ENCODE measurements at regions not wholly inside any gene's neighbourhood (a gene's known extent, or its start where the extent isn't known, plus 50 kb on each side); places are given as distances from the start of the nearest gene placed in this dataset.

GRCh38 chr10:2688958-2689357 lies 378.4 kb upstream of the PFKP start:
- no peak for DNase-seq

- no peak for DNase-seq
Observed at GRCh38 chr10:2686691-2687090, 380.7 kb upstream of the PFKP start.

DNA sequence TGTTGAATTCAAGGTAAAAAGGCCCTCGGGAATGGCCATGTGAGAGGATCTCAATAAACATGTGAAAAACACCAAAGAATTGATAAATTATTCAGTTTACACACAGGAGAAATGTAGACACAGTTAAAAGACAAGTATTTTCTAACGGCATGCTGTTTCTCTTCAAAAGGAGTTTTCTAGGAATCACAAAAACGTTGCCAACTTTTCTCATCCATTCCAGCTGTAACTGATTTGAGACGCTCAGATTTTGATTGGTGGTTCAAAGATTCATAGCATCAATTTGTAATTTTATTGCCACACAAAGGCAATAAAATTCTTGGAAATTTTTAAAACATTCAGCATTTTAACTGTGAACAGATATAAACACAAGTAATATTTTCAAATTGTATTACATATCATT lies 384.9 kb upstream of the PFKP start:
- DNase-seq, result no peak

GRCh38 chr10:2681891-2682290 lies 385.5 kb upstream of the PFKP start:
- DNase-seq, result no peak

- DNase-seq, result no peak
Observed at GRCh38 chr10:2680821-2681220, 386.5 kb upstream of the PFKP start.

GRCh38 chr10:2679646-2680045 lies 387.7 kb upstream of the PFKP start:
- DNase-seq, result no peak

DNA sequence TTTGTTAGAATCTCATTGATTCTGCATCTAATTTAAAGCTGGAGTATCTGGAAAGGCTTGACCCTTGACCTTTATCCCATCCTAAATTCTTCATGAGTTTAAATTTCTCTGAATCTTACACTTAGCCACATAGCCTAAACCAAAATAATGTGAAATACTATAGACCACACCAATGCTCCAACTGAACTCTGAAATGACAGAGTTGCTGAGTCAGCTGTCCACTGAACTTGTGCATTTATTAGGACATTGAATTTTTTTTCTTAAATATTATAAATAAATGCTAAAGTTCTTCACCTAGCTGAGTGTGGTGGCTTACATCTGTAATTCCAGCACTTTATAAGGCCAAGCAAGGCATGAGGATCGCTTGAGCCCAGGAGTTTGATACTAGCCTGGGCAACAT lies 390.9 kb upstream of the PFKP start:
- no peak for DNase-seq

GRCh38 chr10:2674451-2674850 lies 392.9 kb upstream of the PFKP start:
- no peak for DNase-seq

DNA sequence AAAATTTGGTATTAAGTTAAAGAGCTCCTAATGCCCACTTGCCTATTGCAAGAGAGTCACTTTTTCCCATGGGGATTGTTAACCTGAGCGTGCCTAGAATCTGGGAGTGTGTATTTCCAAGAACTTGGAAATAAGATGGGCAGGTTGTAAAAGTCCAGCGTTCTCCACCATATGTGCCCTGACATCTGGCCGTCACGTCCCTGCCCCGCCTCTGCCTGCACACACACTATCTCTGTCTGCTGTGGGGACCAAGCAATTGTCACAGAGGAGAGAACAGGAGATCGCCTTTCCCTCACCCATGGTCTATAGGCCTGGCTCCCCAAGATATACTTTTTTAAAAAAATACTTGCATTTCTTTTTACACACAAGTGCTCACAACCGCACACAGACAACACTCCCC lies 396.5 kb upstream of the PFKP start:
- DNase-seq, result no peak

DNA sequence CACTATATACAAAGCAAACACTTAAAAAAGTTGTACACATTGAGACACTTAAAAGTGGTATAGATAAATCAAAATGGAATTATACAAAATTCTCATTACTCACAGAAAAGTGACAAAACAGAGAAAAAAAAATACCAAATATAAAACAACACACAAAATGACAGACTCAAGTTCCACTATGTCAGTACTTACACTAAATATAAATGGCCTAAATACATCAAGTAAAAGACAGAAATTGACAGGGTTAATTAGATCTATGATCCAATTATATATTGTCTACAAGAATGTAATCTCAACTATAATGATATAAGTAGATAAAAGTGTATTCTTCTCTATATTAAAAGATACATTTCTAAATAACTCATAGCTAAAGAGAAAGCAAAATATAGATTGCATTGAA lies 401.6 kb upstream of the PFKP start:
- DNase-seq, result no peak

GRCh38 chr10:2660276-2660675 lies 407.1 kb upstream of the PFKP start:
- DNase-seq, result no peak

- DNase-seq, result no peak
Observed at GRCh38 chr10:2659660-2660209, 407.6 kb upstream of the PFKP start.

DNA sequence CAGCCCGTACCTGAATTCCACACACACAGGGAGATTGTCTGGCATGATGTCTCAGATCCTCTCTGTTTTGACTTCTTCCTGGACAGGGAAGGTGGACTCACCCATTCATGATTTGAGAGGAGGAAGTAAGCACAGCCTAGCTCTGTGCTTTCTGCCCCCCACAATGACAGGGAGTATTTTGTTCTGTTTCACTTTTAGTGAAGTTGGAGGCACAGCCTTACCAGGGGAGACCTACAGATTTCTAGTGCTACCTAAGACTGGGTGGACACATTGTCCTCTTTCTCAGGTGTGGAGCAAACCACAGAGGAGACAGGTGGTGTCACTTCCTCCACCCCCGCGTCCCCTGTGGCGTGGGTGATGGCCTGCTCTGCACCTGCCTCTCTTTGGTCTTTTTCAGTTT lies 408.6 kb upstream of the PFKP start:
- DNase-seq, result no peak

DNA sequence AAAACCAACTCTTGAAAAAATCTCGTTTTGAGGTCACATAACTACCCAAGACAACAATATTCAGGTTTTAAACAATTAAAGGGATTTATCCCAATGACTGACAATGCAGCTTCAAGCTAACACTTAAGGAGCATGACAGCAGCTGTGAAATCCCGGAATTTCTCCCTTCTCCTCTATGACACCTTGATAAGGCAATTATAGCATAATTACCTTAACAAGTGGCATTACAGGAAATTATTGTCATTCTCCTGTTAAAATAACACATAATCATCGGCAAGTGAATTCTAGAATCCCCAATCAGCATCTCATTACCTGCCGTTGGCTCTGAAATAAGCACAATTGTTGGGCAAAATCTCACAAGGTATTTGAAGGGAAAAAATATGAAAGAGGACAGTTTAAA lies 417.0 kb upstream of the PFKP start:
- DNase-seq, result no peak

- no peak for DNase-seq
Observed at GRCh38 chr10:2641028-2641427, 426.3 kb upstream of the PFKP start.

DNA sequence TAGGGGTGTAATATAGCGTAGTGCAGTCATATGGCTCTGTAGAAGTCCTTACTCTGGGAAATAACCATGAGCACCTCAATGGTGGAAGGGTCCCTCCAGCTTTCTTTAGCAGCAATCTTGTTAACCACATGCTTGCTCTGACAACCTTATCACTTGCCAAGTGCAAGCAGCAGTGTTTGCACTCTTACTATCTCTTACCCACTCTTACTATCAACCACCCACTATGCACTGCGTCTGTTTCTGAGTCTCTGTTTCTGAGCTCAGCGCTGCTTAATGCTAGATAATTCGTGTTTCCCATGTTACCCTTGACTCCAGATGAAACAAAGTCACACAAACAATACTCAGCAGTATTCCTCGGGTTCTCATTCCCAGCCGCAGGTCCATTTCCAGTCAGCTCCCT lies 433.7 kb upstream of the PFKP start:
- no peak for DNase-seq

DNA sequence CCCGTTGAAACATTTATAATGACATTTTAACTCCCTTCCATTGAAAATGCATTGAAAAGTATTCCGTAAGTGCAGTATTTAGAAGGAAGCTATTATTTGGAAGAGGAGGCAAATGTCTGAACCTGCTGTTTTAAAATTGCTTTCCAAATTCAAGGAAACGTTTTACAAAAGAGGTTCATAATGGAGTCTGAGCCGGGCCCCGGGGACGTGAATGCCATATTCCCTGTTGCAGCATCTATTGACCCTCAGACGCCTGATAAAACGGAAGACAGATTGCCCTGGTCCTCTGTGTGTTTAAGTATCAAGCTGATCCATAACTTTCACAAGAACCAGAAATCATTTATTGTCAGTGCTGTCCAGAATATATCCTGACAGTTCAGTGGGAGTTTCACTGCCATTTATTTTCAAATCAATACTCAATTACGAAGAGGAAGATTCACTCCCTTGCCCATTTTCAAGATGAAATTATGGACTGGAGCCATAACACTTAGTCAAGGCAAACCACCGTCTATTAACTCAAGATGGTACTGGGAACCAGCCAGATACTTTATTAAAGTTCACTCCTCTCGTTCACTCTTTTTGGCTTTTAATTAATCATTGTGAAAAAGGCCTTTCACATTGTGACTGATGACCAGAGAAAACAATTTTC lies 435.7 kb upstream of the PFKP start:
- DNase-seq, result no peak

- no peak for DNase-seq
Observed at GRCh38 chr10:2628705-2629104, 438.6 kb upstream of the PFKP start.

DNA sequence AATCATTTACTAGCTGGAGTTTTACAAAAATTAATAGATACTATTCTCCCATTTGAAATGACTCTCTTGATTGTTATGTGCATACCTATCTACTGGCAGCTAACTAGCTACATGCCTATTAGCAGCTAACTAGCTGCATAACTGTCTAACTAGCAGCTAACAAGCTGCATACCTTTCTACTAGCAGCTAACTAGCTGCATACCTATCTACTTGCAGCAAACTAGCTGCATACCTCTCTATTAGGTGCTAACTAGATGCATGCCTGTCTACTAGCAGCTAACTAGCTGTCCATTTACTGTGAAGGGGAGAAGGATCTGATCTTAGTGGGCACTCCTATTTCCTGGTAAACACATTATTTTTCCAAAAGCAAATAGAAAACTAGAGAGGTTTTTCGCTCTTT lies 439.4 kb upstream of the PFKP start:
- no peak for DNase-seq

DNA sequence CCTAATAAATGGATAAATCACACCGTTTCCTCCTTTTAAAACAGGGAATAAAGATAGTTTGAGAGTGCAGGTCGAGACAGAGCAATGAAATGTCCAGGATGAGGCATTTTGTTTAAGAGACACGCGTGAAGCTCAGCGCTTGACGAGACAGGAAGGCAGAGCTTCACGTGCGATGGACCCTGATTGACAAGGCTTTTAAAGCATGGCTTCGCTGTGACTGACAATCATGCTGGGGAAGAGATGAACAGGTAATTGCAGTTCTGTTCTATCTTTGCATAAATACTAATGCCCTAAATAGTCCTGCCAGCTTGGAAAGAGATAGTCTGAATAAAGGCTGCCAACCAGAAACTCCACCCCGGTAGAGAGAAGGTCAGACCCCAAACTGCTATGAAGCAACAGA lies 442.3 kb upstream of the PFKP start:
- no peak for DNase-seq

GRCh38 chr10:2623675-2624274 lies 443.6 kb upstream of the PFKP start:
- DNase-seq, result no peak

GRCh38 chr10:2620827-2621521 lies 446.4 kb upstream of the PFKP start:
- no peak for DNase-seq

GRCh38 chr10:2619916-2620315 lies 447.4 kb upstream of the PFKP start:
- no peak for DNase-seq

DNA sequence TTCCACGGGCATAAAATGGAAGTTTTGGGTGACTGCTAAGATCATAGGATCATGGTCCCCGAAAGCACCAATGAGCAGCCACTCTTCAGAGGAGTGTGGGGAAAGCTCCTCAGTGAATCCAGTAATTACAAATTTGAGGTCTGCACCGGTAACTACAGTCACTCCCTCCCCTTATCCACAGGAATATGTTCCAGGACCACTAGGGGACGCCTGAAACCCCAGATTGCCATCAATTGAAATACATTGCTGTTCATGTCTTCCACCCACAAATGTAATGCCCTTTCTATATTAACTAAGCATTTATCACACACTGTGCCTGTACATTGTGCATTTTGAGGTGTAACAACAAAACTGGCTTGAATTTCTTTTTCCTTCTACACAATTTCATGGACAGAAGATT lies 447.9 kb upstream of the PFKP start:
- no peak for DNase-seq
